H1 (cell line): ENCODE measurements at regions not wholly inside any gene's neighbourhood (a gene's known extent, or its start where the extent isn't known, plus 50 kb on each side); places are given as distances from the start of the nearest gene placed in this dataset.

ENCODE experiments used
- BCL11A ChIP-seq, 2 experiments: IDR thresholded peaks; one replicate each; pipeline ENCODE4 v1.6.1; 2011; ENCODE audit warnings: low read depth in 2 of 2, low read length in 2 of 2, mild to moderate bottlenecking in 2 of 2
- GABPA ChIP-seq: IDR thresholded peaks from 2 replicates; pipeline ENCODE4 v1.6.1; 2011; ENCODE audit warnings: mild to moderate bottlenecking, low read length, moderate library complexity, borderline replicate concordance; ENCODE audit not compliant: insufficient read depth
- KDM4A ChIP-seq: IDR thresholded peaks from one replicate; pipeline ENCODE4 v1.7.1; 2012; ENCODE audit warnings: low read depth, mild to moderate bottlenecking, moderate library complexity, low read length, inconsistent platforms; ENCODE audit not compliant: severe bottlenecking
- RNF2 ChIP-seq: fragments of 200-900, 300-1000 bp; sonication (generic); IDR thresholded peaks from 2 replicates; pipeline ENCODE4 v1.7.1; 2016; ENCODE audit warnings: borderline replicate concordance, low read depth, mild to moderate bottlenecking, antibody characterized with exemption, low read length; ENCODE audit not compliant: poor library complexity, severe bottlenecking; ENCODE audit errors: missing control alignments
- TAF1 ChIP-seq: IDR thresholded peaks from 2 replicates; pipeline ENCODE4 v1.6.1; 2011; ENCODE audit warnings: mild to moderate bottlenecking, low read depth, low read length
- TBP ChIP-seq: IDR thresholded peaks from 2 replicates; pipeline ENCODE4 v1.6.1; 2011; ENCODE audit warnings: low read depth, low read length, improper control_type of control experiment

- no peak for TF ChIP-seq TBP
- no peak for TF ChIP-seq GABPA
- no peak for TF ChIP-seq BCL11A (IDR thresholded peaks at IDR 0.05; ENCODE audit: low read depth in 2 of 2, low read length in 2 of 2)
- TF ChIP-seq KDM4A: no peak
- no peak for TF ChIP-seq TAF1
- no peak for TF ChIP-seq RNF2
These were observed 228.4 kb downstream of the ARHGAP12 start (continued) for GRCh38 chr10:31700181-31700611.
